Stimulated activated CD4-positive, alpha-beta T cell treated with anti-CD3 and anti-CD28 coated beads, TNF-alpha, amount 100 ng/mL, for 48 hours (primary cell): ENCODE measurements at regions not wholly inside any gene's neighbourhood (a gene's known extent, or its start where the extent isn't known, plus 50 kb on each side); places are given as distances from the start of the nearest gene placed in this dataset.

Experiments used
- DNase-seq, 3 donors: peaks; one replicate each; pipeline ENCODE4 v3.0.0-alpha.2; 2020; ENCODE audit warnings: low read depth in 3 of 3

DNA sequence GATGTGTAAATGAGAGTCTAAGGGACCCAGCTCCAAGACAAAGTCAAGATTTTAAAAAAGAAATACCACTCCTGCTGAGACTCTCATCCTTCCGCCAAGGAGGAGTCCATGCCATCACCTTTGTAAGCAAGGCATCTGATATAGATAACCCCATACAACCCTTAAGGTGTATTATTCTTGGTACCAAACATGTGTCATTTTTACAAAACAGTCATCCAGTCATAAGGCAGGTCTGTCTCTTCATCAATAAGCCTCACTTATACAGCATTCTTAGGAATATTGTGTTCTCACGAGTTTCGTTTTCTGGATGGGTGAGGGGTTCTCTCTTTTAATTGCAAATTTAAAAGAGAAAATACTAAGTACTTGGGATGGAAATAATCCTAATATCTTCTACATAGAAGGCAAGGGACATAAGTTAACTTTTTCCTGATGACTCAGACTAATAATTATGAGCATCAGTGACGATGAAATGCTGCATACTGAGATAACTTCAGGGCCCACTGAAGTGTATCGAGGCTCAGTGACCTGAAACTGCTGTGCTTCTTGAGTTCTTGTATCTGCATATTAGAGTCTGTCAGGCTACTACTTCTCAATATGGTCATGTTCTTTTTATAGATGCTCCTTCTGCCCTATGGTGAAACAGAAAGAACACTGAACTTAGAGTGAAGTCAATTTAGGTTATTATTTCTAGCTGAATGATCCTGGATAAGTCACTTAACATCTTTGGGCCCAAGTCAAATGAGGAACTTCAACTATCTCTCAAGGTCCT is 166.6 kb downstream of the KLF12 start:
- no peak for DNase-seq

DNA sequence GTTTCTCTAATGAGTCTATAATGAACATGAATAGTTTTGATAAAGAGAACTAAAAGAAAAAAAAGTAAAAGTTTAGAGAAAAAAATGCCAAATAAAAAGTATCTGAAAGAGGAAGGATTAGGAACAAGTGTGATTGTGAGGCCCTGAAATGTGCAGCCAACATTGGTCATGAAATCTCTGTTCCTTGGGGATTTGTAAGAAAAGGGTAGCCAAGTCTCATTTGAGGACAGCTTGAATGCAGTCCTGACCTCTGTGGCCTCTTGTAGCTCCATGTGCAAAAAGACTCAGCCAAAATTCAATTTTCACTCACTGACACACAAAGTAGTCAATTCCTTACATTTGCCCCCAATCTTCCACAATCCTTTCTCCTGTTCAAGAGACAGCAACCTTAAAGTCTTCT is 167.9 kb downstream of the KLF12 start:
- no peak for DNase-seq

DNA sequence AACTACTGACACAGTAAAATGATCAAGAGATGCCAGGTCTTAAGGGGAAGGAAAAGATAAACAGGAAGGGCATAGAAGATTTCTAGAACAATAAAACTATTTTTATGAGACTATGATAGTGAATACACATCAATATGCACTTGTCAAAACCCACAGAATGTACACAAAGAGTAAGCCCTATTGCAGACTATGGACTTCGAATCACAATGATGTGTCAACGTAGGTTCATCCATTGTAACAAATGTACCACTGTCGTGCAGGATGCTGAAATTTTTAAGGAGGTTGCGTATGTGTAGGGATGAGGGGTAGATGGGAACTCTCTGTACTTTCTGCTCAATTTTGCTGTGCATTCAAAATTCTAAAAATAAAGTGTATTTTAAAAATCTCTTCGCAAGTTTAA is 171.9 kb downstream of the KLF12 start:
- DNase-seq: no peak

DNA sequence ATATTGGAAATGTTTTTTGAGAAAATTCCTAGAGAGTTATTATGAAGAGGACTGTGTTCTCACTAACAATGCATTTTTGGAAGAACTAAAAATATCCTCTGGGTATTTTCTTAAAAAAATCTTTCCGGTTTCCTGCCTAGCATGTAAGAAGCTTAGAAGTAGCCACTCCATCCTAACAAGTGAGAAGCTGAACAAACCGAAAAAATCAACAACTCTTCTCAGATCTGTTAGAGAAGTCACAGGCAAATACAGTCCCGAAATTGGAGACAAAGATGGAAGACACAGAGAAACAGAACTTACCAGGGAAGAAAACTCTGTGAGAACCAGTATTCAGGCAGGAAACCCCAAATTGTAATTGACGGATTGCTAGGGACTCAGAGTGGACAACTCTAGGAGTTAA is 173.0 kb downstream of the KLF12 start:
- DNase-seq: no peak

DNA sequence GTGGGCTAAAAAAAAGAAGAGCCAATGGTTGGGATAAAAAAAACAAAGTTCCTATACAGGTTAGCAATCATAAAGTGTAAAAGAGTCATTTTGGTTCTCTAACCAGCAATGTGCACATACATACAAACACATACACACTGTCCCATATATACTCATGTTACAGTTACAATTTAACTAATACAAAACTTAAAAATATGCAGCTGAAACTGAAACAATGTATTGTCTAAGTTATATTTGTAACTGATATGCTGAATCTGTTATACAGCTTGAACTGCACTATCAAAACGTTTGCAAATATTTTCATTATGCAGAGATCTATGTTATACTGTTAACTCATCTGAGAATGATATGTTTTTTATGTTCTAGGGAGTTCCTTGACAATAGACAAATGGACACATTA is 173.7 kb downstream of the KLF12 start:
- no peak for DNase-seq

DNA sequence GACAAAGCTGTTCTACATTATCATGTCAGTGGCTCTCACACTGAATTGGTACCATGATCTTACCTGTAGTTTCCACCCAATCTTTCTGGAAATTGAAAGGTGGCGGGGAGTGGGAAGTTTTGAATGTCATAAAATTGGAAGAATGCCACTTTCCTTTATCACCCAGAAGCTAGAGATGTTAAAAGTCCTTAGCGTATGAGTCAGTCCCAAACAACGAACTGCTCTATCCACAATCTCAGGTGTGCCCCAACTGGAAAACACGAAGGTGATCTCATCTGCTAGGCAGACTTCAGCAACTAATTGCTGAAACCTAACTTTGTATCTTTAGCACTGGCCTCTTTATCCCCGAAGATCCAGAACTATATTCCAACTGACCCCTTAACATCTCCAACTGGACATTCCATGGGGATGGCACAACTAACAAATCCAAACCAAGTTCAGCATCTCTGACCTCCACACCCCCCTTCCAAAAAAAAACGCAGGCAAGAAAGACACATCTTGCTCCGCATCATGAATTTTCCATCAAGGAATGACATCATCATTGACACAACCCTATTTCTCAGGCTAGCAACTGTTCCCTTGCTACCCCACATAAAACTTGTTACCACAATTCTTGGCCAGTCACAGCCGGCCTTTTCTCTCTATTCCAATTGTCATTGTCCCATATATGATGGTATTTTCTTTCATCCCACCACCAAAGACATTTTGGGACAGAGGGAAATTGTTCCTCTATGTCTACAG is 175.4 kb downstream of the KLF12 start:
- DNase-seq: no peak

DNA sequence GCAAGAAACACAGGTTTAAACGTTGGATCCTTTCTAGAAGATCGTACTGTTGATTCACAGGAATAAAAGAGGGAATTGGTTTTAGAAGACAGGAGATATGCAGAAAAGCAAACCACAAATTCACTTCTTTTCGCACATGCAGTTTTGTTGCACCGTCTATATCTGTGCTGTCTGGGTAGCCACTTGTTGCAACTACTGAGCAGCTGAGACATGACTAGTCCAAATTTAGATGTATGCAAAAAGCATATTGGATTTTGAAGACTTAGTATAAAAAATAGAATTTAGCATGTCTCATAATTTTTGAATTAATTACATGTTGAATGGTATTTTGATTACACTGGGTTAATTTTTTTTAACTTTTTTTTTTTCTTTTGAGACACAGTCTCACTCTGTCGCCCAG is 176.3 kb downstream of the KLF12 start:
- no peak for DNase-seq

DNA sequence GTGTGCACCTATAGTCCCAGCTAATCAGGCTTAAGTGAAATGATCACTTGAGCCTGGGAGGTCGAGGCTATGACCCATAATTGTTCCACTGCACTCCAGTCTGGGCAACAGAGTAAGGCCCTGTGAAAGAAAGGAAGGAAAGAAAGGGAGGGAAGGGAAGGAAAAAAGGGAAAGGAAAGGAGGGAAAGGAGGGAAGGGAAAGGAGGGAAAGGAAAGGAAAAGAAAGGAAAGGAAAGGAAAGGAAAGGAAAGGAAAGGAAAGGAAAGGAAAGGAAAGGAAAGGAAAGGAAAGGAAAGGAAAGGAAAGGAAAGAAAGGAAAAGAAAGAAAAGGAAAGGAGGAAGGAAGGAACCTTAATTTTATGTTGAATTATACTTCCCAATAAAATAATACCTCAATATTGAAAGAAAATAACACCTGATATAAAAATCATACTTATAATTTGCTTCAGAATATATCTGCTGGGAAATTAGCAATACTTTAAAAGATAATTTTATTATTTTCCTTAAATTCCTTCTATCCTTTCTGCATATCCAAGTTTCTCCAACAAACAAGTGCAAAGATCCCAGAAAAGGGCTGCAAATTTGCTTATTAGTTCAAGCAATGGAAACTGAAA is 177.3 kb downstream of the KLF12 start:
- DNase-seq: no peak

DNA sequence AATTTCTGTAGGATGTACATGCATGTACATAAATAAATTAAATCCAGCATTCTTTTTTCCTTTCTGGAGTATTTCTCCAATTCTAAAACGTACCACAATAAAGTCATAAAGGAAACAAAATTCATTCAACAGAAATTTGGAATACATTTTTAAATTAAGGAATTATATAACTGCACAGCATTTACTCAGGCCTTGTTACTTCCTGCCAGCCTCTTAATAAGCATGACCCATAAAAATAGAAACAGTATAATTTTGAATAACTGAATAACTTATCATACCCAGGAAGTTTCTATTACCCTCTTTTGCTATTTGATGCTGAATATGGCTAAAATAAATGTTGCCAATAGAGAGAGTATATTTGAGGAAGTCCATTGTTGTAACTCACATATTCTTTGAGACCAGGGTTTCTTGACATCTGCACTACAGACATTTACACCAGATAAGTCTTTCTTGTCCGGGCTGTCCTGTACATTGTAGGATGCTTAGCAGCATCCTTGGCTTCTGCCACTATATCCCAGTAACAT is 178.2 kb downstream of the KLF12 start:
- DNase-seq: no peak

DNA sequence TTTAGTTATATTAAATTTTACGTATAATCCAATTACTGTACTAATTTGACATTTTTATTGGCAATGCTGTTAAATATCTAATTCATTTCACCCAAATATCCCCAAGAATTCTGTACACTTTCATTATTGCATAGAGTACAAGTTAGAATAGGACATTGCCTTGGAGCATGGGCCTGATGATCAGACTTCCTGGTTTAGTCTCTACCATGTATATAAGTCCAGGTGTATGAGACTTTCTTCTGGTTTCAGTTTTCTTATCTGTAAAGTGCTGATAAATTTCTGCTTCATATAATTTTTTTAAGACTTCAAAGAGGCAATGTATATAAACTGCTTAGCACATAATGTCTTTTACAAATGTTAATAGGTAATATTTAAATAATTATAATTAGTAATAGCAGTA is 179.4 kb downstream of the KLF12 start:
- no peak for DNase-seq

DNA sequence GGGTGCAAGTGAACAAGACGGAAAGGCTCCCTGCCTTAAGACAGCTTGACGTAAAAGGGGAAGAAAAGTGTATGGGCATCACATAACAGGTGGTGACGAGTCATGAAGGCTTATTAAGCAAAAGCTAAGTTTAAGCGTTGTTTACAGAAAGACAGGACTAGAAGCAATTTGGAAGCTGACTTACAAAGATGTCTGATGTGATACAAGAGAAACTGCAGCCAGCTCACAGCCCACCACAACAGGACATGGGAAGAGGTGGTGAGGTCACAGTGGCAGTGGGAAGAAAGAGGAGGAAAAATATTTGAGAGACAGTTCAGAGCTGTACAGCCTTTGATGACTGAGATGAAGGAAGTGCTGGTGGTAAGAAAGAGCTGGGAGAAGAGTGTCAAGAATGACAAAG is 181.6 kb downstream of the KLF12 start:
- no peak for DNase-seq

DNA sequence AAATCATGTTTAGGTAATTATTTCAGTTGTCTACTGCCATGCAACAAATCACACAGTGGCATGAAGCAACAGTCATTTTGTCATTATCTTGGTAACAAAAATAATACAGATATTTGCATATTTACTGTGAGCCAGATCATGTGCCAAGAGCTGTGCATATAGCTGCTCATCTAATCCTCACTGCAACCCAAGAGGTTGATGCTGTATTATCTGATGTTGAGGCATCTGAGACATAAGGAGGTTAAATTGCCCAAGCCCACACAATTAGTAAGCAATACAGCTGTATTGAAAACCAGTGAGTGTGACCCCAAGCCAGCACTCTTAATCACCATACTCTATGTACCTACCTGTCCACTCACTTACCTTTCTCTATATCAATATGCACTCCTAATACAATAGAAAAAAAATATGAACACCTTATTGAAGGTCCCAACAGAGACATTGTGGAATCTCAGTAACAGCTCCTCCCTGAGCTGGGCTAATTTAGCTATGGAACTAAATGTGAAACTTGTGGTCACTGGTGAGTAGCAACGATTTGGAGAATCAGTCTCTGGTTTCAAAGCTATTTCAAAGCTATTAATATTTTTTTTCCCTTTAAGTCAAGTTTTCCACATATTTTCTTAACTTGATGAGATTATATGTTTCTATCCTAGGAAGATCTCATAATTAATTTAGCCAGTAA is 185.2 kb downstream of the KLF12 start:
- no peak for DNase-seq

DNA sequence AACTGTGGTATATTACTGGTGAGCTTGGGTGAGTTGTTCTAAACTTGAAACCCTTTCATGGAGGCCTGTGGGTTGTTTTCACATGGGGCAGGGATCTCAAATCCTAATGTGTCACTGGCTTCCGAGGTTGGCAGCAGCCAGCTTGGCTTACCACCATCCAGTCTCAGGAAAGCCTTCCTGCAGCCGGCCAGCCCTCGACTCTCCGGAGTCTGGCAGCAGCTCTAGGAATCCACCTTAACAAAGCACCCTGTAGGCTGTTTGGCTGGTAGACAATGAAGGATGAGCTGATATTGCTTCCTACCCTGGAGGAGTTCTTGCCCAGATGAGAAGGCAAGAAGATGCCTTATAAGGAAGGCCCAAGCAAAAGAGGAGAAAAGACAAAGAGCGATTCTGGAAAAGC is 188.3 kb downstream of the KLF12 start:
- DNase-seq: no peak

DNA sequence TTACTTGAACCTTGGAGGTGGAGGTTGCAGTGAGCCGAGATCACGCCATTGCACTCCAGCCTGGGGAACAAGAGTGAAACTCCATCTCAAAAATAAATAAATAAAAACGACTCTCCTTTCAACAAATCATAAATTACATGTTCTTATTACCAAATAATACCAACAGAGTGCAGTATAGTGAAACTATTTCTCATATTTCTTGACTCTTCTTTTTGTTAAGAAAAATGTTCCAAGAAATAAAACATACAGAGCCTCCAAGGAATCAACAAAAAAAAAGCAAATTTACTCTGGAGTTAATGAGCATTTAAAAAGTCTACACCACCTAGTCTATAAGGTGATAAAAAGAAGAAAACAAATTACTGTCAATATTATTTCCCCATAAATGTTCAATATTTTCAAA is 188.8 kb downstream of the KLF12 start:
- no peak for DNase-seq

DNA sequence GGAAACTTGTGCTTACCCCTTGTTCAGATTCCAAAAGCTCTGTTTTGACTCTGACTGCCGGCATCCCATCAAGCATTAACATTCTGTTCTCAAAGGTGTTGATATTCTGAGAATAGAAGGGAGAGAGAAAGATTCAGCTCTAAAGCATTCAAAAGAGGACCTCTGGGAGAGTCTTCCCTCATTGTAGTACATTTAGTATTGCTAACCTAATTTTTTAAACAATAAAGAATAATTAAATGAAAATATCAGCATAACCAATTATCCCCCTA is 190.3 kb downstream of the KLF12 start:
- DNase-seq: no peak

DNA sequence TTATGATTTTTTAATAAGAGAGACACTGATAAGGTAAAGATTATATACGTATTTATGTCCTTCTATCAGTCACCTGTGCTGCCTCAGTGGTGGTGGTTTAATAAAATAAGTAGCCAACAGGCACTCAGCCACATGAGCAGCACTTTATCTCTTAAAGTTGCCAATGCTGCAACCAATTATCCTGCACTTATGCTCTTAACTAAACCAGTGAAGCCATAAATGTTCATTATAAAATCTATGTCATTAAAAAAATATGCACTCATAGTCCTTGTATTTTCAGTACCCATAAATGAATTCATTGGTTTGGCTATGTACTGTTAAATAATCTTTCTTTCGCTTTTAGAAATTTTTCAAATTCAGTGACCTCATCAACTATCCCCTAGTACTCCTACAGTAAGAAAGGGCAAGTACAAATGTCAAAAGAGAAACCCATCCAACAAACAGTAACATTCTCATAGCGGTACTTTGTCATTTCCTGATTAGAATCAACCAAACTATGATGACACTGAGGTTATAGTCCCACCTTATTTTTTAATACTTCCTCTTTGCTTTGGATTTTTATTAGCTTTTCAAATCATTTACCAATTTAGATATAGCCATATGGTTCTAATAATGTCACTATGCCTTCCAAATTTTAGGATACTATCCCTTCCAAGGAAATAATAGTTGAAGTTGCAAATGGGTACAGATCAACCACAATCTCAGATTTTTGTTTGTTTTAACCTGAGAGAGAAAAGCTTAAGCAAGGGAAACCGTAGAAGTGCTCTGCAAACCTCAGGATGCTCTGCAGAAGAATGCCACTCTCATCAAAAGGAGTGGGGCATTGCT is 190.9 kb downstream of the KLF12 start:
- DNase-seq: no peak

DNA sequence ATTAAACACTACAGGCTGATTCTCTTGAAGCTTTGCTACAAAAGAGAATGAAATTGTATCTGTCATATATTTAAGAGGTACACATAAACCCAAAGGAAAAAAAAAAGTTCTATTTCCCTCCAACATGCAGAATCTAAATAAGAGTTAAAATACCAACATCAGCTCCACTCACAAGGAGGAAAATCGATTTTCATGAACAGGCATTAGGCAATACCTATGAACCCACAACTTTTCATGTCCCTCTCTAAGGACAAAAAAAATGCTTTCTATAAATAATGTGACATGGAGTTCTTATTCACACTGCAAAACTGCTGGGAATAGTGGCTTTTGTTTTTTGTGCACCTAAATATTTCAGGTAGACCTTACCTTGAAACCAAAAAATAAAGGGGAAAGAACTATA is 192.5 kb downstream of the KLF12 start:
- no peak for DNase-seq

DNA sequence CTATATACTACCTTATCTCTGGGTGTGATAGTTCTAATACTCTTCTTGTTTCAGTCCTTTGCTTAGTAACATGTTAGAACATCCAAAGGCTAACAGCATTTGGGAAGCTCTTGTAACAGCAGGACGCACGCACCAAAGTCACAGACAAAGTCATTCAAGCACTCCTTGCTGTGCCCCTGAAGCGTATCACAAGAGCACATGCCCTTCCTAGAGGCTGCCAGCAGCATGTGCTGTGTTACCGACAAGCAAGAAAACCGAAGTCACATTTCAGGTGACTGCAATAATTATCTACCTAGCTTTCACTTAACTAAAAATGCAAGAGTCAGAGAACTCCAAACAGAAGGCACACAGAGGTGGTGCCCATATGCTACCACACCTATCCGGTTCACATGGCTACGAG is 194.1 kb downstream of the KLF12 start:
- DNase-seq: no peak

DNA sequence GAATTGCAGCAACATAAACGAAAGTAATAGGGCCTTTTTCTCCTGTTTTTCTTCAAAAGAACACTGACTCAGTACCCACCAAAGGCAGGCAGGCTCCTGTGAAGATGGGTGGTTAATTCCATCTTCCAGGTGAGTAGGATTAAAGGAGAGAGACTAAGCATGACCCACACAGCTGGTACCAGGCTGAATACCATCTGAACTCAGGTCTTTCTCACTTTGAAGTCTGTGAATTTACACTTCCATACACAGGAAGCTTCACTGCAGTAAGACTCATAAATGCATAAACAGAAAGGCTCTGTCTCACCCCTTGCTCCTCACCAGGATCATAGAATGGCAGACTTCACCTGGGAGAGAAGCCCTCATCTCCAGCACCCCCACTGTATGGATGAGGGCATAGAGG is 194.6 kb downstream of the KLF12 start:
- no peak for DNase-seq

DNA sequence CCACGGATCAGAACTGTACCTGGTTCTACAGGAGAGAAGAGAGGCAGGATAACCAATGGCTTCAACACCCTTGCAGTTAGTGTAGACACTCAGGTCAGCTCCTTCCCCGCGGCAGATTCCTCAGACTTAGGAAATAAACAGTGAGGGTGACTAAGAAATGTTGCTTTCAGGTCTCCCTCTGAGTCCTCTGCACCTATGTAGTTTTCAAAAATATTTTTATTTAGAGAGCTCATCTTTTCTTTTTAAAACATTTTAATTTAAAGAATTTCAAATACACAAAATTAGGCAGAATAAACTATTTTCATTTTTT is 195.2 kb downstream of the KLF12 start:
- DNase-seq: no peak

DNA sequence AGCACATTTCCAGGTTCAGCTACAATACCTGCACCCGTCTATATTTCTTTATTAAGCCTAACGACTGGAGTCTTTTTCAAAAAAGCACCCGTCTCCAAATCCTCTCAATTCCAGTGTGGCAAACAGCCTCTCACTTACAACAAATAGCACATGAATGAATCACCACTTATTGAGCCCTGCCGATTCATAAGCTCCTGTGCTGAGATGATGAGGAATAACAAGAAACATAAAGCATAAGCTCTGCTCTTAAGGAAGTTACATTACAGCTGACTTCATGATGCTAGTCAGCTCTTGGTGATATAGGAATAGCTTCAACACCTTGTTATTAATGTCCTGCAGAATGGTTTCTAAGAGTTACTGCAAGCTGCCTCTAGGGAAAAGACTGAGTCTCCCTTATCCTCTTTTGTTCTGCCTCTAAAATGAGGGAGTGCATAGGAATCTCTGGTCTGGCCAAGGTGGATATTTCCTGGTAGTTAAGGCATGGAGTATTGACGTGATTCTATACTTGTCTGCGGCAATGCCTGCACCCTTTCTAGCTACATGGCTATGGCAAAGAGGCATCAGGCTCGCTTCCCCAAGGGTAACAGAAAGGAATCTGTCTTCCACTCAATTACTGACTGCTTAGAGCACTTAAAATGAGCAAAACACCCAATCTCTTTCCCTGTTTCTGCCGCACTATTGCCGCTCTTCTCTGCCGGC is 195.7 kb downstream of the KLF12 start:
- DNase-seq: no peak
